SK-N-MC (cell line): ENCODE measurements at regions not wholly inside any gene's neighbourhood (a gene's known extent, or its start where the extent isn't known, plus 50 kb on each side); places are given as distances from the start of the nearest gene placed in this dataset.

Experiments used
- EZH2 ChIP-seq: fragments of 200-600 bp; sonication (generic); IDR thresholded peaks from one replicate; pipeline ENCODE4 v1.6.1; 2017; ENCODE audit warnings: antibody characterized with exemption
- FOXP2 ChIP-seq: optimal IDR thresholded peaks from 2 replicates; pipeline ENCODE3; 2011; ENCODE audit warnings: mild to moderate bottlenecking, moderate library complexity; ENCODE audit not compliant: insufficient read depth; ENCODE audit errors: extremely low read length, control extremely low read depth
- POLR2AphosphoS5 ChIP-seq: IDR thresholded peaks from 2 replicates; pipeline ENCODE4 v1.6.1; 2012; ENCODE audit warnings: mild to moderate bottlenecking, low read depth, low read length, borderline replicate concordance

- TF ChIP-seq EZH2 (no peak), POLR2AphosphoS5 (no peak), FOXP2 (no peak)
Observed at GRCh38 chr19:31485472-31485871, 136.2 kb upstream of the TSHZ3 start.
